GM19468 (cell line): ENCODE measurements at regions not wholly inside any gene's neighbourhood (a gene's known extent, or its start where the extent isn't known, plus 50 kb on each side); places are given as distances from the start of the nearest gene placed in this dataset.
"Not testable (repeated sequence)": the region's sequence is repeated elsewhere in the genome, so short reads cannot be mapped to it uniquely, and the experiment has no call there.

ENCODE experiments used
- ATAC-seq: cut with Tn5 transposase; IDR thresholded peaks from one replicate; pipeline ENCODE4 v1.9.1; 2021; ENCODE audit warnings: mild to moderate bottlenecking, moderate library complexity, moderate number of reproducible peaks; ENCODE audit not compliant: unreplicated experiment; ENCODE audit errors: extremely low read depth

- no peak for ATAC-seq
Measured at GRCh38 chr10:53667063-53667462, 894.5 kb upstream of the MBL2 start.

- ATAC-seq: no peak
Measured at GRCh38 chr10:53664282-53665019, 891.9 kb upstream of the MBL2 start.

- ATAC-seq: no peak
Measured at GRCh38 chr10:53650794-53651193, 878.2 kb upstream of the MBL2 start.

- ATAC-seq: not testable (repeated sequence)
Measured at GRCh38 chr10:53647221-53647620, 874.6 kb upstream of the MBL2 start.

- ATAC-seq: no peak
Measured at GRCh38 chr10:53646525-53646924, 873.9 kb upstream of the MBL2 start.

- ATAC-seq: no peak
Measured at GRCh38 chr10:53645951-53646350, 873.4 kb upstream of the MBL2 start.

- ATAC-seq: no peak
Measured at GRCh38 chr10:53638006-53638405, 865.4 kb upstream of the MBL2 start.

- no peak for ATAC-seq
Measured at GRCh38 chr10:53624722-53625121, 852.1 kb upstream of the MBL2 start.

- no peak for ATAC-seq
Measured at GRCh38 chr10:53622201-53622600, 849.6 kb upstream of the MBL2 start.

- ATAC-seq: no peak
Measured at GRCh38 chr10:53619671-53620070, 847.1 kb upstream of the MBL2 start.

GRCh38 chr10:53607691-53608090 is 835.1 kb upstream of the MBL2 start:
- ATAC-seq: no peak

GRCh38 chr10:53606981-53607380 is 834.4 kb upstream of the MBL2 start:
- no peak for ATAC-seq

- ATAC-seq: no peak
Measured at GRCh38 chr10:53601260-53601875, 828.8 kb upstream of the MBL2 start.

GRCh38 chr10:53598914-53599313 is 826.3 kb upstream of the MBL2 start:
- no peak for ATAC-seq

GRCh38 chr10:53597835-53598251 is 825.3 kb upstream of the MBL2 start:
- no peak for ATAC-seq

- no peak for ATAC-seq
Measured at GRCh38 chr10:53580465-53580864, 807.9 kb upstream of the MBL2 start.

- no peak for ATAC-seq
Measured at GRCh38 chr10:53579773-53580172, 807.2 kb upstream of the MBL2 start.

GRCh38 chr10:53574024-53574423 is 801.4 kb upstream of the MBL2 start:
- ATAC-seq: no peak

- ATAC-seq: no peak
Measured at GRCh38 chr10:53573498-53573897, 800.9 kb upstream of the MBL2 start.

GRCh38 chr10:53572799-53573198 is 800.2 kb upstream of the MBL2 start:
- no peak for ATAC-seq

- no peak for ATAC-seq
Measured at GRCh38 chr10:53570221-53570620, 797.6 kb upstream of the MBL2 start.

- no peak for ATAC-seq
Measured at GRCh38 chr10:53569455-53569854, 796.9 kb upstream of the MBL2 start.
